KMS-11 (cell line): ENCODE measurements at regions not wholly inside any gene's neighbourhood (a gene's known extent, or its start where the extent isn't known, plus 50 kb on each side); places are given as distances from the start of the nearest gene placed in this dataset.

Experiments used
- H2AFZ ChIP-seq: fragments of 200-600 bp; sonication (generic); 2 replicates; pipeline ENCODE4 v1.6.1; 2016; ENCODE audit warnings: antibody characterized with exemption, mixed run types, low read depth
- H3K27ac ChIP-seq: fragments of 200-600 bp; sonication (generic); 2 replicates; pipeline ENCODE4 v1.6.1; 2016; ENCODE audit warnings: mild to moderate bottlenecking, mixed run types
- H3K27me3 ChIP-seq: fragments of 200-600 bp; sonication (generic); 2 replicates; pipeline ENCODE4 v1.6.1; 2017; ENCODE audit warnings: mild to moderate bottlenecking, low read depth, mixed run types, moderate library complexity; ENCODE audit not compliant: insufficient read depth
- H3K36me3 ChIP-seq: fragments of 200-600 bp; sonication (generic); 2 replicates; pipeline ENCODE4 v1.6.1; 2017; ENCODE audit warnings: mild to moderate bottlenecking, mixed run types; ENCODE audit not compliant: insufficient read depth
- H3K4me1 ChIP-seq: fragments of 200-600 bp; sonication (generic); 2 replicates; pipeline ENCODE4 v1.6.1; 2016; ENCODE audit warnings: mild to moderate bottlenecking, low read depth, mixed run types; ENCODE audit not compliant: poor library complexity, severe bottlenecking
- H3K4me2 ChIP-seq: fragments of 200-600 bp; sonication (generic); 2 replicates; pipeline ENCODE4 v1.7.0; 2016; ENCODE audit warnings: mild to moderate bottlenecking, mixed run types
- H3K4me3 ChIP-seq: fragments of 200-600 bp; sonication (generic); IDR thresholded peaks from 2 replicates; pipeline ENCODE4 v1.6.1; 2017; ENCODE audit warnings: low read depth, low read length, mixed read lengths; ENCODE audit not compliant: insufficient read depth
- H3K79me2 ChIP-seq: fragments of 200-600 bp; sonication (generic); 2 replicates; pipeline ENCODE4 v1.6.1; 2016; ENCODE audit warnings: low read depth, mixed run types; ENCODE audit not compliant: insufficient read depth
- H3K9ac ChIP-seq: fragments of 200-600 bp; sonication (generic); 2 replicates; pipeline ENCODE4 v1.6.1; 2016; ENCODE audit warnings: mild to moderate bottlenecking, mixed run types
- H4K20me1 ChIP-seq: fragments of 200-600 bp; sonication (generic); 2 replicates; pipeline ENCODE4 v1.6.1; 2016; ENCODE audit warnings: mild to moderate bottlenecking, mixed run types; ENCODE audit not compliant: insufficient read depth
- CTCF ChIP-seq: fragments of 200-600 bp; sonication (generic); conservative IDR thresholded peaks from 2 replicates; pipeline ENCODE4 v1.6.1; 2017; ENCODE audit warnings: low read depth, mild to moderate bottlenecking, antibody characterized with exemption, low read length, moderate library complexity, mixed read lengths

- Histone ChIP-seq H3K4me2 (no peak overlapping the region), H3K79me2 (no peaks in the 10 kb centered on the region), H3K27ac (no peak overlapping the region), H2AFZ (no peak overlapping the region), H3K9ac (no peak overlapping the region), H3K4me3 (no peak overlapping the region), H3K27me3 (no peaks in the 10 kb centered on the region), H4K20me1 (no peaks in the 10 kb centered on the region), H3K4me1 (no peaks in the 10 kb centered on the region), H3K36me3 (no peaks in the 10 kb centered on the region)
- no peak for TF ChIP-seq CTCF
Measured at GRCh38 chr4:58981828-58982227, 1871.6 kb upstream of the IGFBP7 start.

- no peak overlapping the region for H2AFZ ChIP-seq
- no peak overlapping the region for H3K4me2 ChIP-seq
Measured at GRCh38 chr4:58983887-58984286, 1873.7 kb upstream of the IGFBP7 start.

GRCh38 chr4:59002148-59002547 lies 1892.0 kb upstream of the IGFBP7 start:
- Histone ChIP-seq H3K27me3 (no peaks in the 10 kb centered on the region), H3K79me2 (no peaks in the 10 kb centered on the region), H3K27ac (no peak overlapping the region), H4K20me1 (no peaks in the 10 kb centered on the region), H3K4me1 (no peaks in the 10 kb centered on the region), H2AFZ (no peak overlapping the region), H3K36me3 (no peaks in the 10 kb centered on the region), H3K9ac (no peak overlapping the region), H3K4me3 (no peak overlapping the region), H3K4me2 (no peak overlapping the region)
- TF ChIP-seq CTCF = no peak

More at GRCh38 chr4:58983887-58984286, 1873.7 kb upstream of the IGFBP7 start:
- H3K79me2 ChIP-seq = no peaks in the 10 kb centered on the region
- no peaks in the 10 kb centered on the region for H3K27me3 ChIP-seq
- H3K36me3 ChIP-seq = no peaks in the 10 kb centered on the region
- no peak overlapping the region for H3K27ac ChIP-seq
- no peaks in the 10 kb centered on the region for H4K20me1 ChIP-seq
- H3K4me3 ChIP-seq = no peak overlapping the region
- H3K9ac ChIP-seq = no peak overlapping the region
- no peaks in the 10 kb centered on the region for H3K4me1 ChIP-seq
- TF ChIP-seq CTCF = no peak

- Histone ChIP-seq H3K9ac (no peak overlapping the region), H3K27me3 (no peaks in the 10 kb centered on the region), H3K4me3 (no peak overlapping the region), H3K4me1 (no peaks in the 10 kb centered on the region), H3K36me3 (no peaks in the 10 kb centered on the region), H3K27ac (no peak overlapping the region), H3K4me2 (no peak overlapping the region), H3K79me2 (no peaks in the 10 kb centered on the region), H4K20me1 (no peaks in the 10 kb centered on the region), H2AFZ (no peak overlapping the region)
- TF ChIP-seq CTCF = no peak
Measured at GRCh38 chr4:59024257-59024656, 1914.1 kb upstream of the IGFBP7 start.
